HepG2 (cell line): ENCODE measurements at regions not wholly inside any gene's neighbourhood (a gene's known extent, or its start where the extent isn't known, plus 50 kb on each side); places are given as distances from the start of the nearest gene placed in this dataset.

ENCODE experiments used
- NFYB ChIP-seq: sonication (generic); formaldehyde crosslinking; IDR thresholded peaks from 2 replicates; pipeline ENCODE4 v1.4.0; 2020; ENCODE audit warnings: missing genetic modification reagents
- PAF1 ChIP-seq: IDR thresholded peaks from 2 replicates; pipeline ENCODE4 v1.6.1; 2016; ENCODE audit warnings: missing genetic modification reagents, missing compliant biosample characterization
- SPEN ChIP-seq: sonication (generic); formaldehyde crosslinking; IDR thresholded peaks from 2 replicates; pipeline ENCODE4 v1.5.1; 2020; ENCODE audit warnings: low read depth, mild to moderate bottlenecking, missing genetic modification reagents
- ZC3H13 ChIP-seq: sonication (generic); formaldehyde crosslinking; IDR thresholded peaks from 2 replicates; pipeline ENCODE4 v1.8.1; 2023; ENCODE audit warnings: mild to moderate bottlenecking, missing genetic modification reagents, moderate library complexity
- ZNF484 ChIP-seq: sonication (generic); formaldehyde crosslinking; IDR thresholded peaks from 2 replicates; pipeline ENCODE4 v1.5.1; 2020; ENCODE audit warnings: mild to moderate bottlenecking, low read depth, missing genetic modification reagents, borderline replicate concordance
- ZNF737 ChIP-seq: sonication (generic); formaldehyde crosslinking; IDR thresholded peaks from 2 replicates; pipeline ENCODE4 v1.5.0; 2020; ENCODE audit warnings: missing genetic modification reagents, mild to moderate bottlenecking, borderline replicate concordance
- TF ChIP-seq, protein P1 (sequence below): sonication (generic); formaldehyde crosslinking; IDR thresholded peaks from 2 replicates; pipeline ENCODE4 v1.9.0; 2021; ENCODE audit warnings: missing genetic modification reagents, mild to moderate bottlenecking, borderline replicate concordance
- TF ChIP-seq, protein P2 (sequence below): sonication (generic); formaldehyde crosslinking; IDR thresholded peaks from 2 replicates; pipeline ENCODE4 v1.4.0; 2020; ENCODE audit warnings: missing genetic modification reagents
- TF ChIP-seq, protein P3 (sequence below): sonication (generic); formaldehyde crosslinking; IDR thresholded peaks from 2 replicates; pipeline ENCODE4 v1.4.0; 2020; ENCODE audit warnings: mild to moderate bottlenecking, missing genetic modification reagents
- TF ChIP-seq, protein P4 (sequence below): sonication (generic); formaldehyde crosslinking; IDR thresholded peaks from 2 replicates; pipeline ENCODE4 v1.4.0; 2020; ENCODE audit warnings: missing genetic modification reagents, borderline replicate concordance
- TF ChIP-seq, protein P5 (sequence below): sonication (generic); formaldehyde crosslinking; IDR thresholded peaks from 2 replicates; pipeline ENCODE4 v1.5.1; 2020; ENCODE audit warnings: missing genetic modification reagents, mild to moderate bottlenecking, borderline replicate concordance

DNA sequence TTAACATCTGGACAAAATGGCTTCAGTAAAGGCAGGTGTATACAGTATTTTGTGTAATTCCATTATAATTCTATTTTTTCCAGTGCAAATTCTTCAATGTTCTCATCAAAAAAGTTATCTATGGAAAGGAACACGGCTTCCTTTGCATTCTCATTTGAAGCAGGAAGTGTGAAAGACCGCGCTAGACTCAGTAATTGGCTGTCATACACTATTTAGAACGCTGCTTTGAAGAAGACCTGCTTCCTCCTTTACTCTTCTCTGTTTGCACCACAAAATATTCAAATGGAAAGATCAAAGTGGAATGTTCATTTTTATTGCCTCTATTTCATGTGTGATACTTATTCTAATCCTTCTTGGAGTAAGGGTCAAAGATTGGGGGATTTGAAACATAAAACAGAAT is 883.7 kb downstream of the TSN start (continued):
- TF ChIP-seq, protein P1, sequence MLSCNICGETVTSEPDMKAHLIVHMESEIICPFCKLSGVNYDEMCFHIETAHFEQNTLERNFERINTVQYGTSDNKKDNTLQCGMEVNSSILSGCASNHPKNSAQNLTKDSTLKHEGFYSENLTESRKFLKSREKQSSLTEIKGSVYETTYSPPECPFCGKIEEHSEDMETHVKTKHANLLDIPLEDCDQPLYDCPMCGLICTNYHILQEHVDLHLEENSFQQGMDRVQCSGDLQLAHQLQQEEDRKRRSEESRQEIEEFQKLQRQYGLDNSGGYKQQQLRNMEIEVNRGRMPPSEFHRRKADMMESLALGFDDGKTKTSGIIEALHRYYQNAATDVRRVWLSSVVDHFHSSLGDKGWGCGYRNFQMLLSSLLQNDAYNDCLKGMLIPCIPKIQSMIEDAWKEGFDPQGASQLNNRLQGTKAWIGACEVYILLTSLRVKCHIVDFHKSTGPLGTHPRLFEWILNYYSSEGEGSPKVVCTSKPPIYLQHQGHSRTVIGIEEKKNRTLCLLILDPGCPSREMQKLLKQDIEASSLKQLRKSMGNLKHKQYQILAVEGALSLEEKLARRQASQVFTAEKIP = no peak
- TF ChIP-seq ZC3H13 (CRISPR knock-in tag) (no peak), ZNF737 (CRISPR knock-in tag) (no peak), SPEN (no peak), ZNF484 (CRISPR knock-in tag) (no peak), PAF1 (CRISPR knock-in tag) (no peak), NFYB (CRISPR knock-in tag) (no peak)
- TF ChIP-seq, protein P2, sequence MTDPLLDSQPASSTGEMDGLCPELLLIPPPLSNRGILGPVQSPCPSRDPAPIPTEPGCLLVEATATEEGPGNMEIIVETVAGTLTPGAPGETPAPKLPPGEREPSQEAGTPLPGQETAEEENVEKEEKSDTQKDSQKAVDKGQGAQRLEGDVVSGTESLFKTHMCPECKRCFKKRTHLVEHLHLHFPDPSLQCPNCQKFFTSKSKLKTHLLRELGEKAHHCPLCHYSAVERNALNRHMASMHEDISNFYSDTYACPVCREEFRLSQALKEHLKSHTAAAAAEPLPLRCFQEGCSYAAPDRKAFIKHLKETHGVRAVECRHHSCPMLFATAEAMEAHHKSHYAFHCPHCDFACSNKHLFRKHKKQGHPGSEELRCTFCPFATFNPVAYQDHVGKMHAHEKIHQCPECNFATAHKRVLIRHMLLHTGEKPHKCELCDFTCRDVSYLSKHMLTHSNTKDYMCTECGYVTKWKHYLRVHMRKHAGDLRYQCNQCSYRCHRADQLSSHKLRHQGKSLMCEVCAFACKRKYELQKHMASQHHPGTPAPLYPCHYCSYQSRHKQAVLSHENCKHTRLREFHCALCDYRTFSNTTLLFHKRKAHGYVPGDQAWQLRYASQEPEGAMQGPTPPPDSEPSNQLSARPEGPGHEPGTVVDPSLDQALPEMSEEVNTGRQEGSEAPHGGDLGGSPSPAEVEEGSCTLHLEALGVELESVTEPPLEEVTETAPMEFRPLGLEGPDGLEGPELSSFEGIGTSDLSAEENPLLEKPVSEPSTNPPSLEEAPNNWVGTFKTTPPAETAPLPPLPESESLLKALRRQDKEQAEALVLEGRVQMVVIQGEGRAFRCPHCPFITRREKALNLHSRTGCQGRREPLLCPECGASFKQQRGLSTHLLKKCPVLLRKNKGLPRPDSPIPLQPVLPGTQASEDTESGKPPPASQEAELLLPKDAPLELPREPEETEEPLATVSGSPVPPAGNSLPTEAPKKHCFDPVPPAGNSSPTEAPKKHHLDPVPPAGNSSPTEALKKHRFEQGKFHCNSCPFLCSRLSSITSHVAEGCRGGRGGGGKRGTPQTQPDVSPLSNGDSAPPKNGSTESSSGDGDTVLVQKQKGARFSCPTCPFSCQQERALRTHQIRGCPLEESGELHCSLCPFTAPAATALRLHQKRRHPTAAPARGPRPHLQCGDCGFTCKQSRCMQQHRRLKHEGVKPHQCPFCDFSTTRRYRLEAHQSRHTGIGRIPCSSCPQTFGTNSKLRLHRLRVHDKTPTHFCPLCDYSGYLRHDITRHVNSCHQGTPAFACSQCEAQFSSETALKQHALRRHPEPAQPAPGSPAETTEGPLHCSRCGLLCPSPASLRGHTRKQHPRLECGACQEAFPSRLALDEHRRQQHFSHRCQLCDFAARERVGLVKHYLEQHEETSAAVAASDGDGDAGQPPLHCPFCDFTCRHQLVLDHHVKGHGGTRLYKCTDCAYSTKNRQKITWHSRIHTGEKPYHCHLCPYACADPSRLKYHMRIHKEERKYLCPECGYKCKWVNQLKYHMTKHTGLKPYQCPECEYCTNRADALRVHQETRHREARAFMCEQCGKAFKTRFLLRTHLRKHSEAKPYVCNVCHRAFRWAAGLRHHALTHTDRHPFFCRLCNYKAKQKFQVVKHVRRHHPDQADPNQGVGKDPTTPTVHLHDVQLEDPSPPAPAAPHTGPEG (CRISPR knock-in tag) = no peak
- TF ChIP-seq, protein P3, sequence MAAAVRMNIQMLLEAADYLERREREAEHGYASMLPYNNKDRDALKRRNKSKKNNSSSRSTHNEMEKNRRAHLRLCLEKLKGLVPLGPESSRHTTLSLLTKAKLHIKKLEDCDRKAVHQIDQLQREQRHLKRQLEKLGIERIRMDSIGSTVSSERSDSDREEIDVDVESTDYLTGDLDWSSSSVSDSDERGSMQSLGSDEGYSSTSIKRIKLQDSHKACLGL = no peak
- TF ChIP-seq, protein P4, sequence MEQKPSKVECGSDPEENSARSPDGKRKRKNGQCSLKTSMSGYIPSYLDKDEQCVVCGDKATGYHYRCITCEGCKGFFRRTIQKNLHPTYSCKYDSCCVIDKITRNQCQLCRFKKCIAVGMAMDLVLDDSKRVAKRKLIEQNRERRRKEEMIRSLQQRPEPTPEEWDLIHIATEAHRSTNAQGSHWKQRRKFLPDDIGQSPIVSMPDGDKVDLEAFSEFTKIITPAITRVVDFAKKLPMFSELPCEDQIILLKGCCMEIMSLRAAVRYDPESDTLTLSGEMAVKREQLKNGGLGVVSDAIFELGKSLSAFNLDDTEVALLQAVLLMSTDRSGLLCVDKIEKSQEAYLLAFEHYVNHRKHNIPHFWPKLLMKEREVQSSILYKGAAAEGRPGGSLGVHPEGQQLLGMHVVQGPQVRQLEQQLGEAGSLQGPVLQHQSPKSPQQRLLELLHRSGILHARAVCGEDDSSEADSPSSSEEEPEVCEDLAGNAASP (CRISPR knock-in tag) = no peak
- TF ChIP-seq, protein P5, sequence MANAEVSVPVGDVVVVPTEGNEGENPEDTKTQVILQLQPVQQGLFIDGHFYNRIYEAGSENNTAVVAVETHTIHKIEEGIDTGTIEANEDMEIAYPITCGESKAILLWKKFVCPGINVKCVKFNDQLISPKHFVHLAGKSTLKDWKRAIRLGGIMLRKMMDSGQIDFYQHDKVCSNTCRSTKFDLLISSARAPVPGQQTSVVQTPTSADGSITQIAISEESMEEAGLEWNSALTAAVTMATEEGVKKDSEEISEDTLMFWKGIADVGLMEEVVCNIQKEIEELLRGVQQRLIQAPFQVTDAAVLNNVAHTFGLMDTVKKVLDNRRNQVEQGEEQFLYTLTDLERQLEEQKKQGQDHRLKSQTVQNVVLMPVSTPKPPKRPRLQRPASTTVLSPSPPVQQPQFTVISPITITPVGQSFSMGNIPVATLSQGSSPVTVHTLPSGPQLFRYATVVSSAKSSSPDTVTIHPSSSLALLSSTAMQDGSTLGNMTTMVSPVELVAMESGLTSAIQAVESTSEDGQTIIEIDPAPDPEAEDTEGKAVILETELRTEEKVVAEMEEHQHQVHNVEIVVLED (CRISPR knock-in tag) = no peak
